ENCODE measurements at regions not wholly inside any gene's neighbourhood (a gene's known extent, or its start where the extent isn't known, plus 50 kb on each side); places are given as distances from the start of the nearest gene placed in this dataset.

DNA sequence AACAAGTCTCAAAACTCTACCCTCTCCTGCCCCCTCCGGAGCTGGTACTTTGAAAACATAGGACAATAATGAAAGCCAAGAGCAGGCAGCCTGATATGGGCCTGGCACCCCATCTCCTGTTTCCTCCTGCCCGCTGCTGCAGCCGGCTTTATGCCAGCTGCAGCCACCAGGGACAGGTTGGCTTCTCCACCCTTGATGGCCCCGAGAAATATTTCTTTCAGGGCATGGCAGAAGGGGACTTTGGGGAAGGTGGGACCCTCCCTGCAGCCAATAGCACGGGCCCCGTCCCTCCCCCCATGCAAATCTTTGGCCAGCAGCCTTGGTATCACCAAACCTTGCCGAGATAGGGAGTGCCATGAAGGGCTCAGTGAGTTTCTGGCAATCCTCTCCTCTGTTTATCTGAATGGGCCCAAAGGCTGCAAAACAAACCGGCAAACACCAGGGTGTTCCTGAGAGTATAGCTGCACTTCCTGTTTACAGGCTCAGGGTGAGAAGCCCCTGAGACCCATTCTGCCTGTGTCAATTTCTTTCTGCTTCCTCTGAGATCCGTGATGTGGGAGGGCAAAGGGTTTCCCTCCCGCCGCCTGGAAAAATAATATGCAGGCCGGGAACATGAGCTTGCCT, 73.4 kb upstream of the BOD1 start:
- intact Hi-C loops (cut with micrococcal nuclease) = no loop called here

DNA sequence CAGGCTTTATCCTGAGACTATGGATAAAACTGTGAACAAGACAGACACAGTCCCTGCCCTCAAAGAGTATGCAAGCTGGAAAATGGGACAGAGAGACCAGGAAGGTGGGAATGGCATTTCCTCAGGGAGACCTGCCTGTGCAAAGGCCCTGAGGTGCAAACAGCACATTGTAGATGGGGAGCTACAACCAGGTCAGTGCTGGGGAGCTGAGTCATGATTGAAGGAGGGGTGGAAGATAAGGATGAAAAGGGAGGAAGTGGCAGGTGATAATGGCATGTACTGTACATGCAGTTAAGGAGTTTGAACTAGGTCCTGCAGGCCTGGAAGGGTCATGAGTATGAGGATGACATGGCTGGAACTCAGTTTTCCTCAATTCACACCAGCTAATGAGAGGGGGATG, 75.5 kb upstream of the BOD1 start:
- intact Hi-C loops (cut with micrococcal nuclease) = no loop called here

- intact Hi-C loops (cut with micrococcal nuclease) = no loop called here
Observed at GRCh38 chr5:173693670-173694069, 77.2 kb upstream of the BOD1 start.

DNA sequence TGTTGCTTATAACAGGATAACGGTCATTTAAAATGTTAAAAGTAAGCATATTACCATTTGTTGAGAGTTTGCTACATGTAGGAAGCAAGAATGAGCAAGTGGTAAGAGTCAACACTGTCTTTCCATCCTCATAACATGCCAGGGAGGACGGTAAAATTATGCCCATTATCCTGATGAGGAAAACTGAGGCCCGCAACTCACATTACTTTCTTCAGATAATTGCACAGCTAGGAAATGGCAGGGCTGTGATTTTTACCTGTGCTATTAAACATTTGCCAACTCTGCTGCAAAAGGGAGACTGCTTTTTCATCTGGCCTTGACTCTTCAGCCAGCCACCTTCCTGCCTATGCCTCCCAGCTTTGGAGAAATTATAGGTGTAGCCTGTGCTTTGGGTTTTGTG, 79.8 kb upstream of the BOD1 start:
- intact Hi-C loops (cut with micrococcal nuclease) = loop anchor here (5.0 kb wide), 1 partner anchor 44 kb away; no protein-coding TSS in a partner anchor

- intact Hi-C loops (cut with micrococcal nuclease) = loop anchor here (5.0 kb wide), 1 partner anchor 46 kb away; no protein-coding TSS in a partner anchor
Observed at GRCh38 chr5:173697931-173698579, 81.6 kb upstream of the BOD1 start.

GRCh38 chr5:173699966-173700365, 83.5 kb upstream of the BOD1 start:
- intact Hi-C loops (cut with micrococcal nuclease) = loop anchor here (5.0 kb wide), 1 partner anchor 48 kb away; no protein-coding TSS in a partner anchor

DNA sequence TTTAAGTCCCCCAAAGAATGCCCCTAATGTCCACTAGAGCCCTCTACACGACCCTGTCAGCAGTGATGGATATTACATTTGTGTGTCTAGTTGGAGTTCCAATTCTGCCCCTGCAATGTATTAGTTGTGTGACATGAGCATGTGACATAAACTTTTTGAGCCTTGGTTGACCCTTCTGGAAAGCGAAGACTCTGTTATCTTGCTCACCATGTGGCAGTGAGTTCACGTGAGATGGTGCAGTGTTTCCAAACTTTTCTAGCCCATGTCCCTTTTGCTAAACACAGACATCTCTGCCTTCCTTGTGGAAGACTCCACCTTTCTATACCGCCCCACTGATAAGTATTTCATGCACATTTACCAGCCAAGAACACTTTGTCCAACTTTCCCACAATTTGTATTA, 87.0 kb upstream of the BOD1 start:
- intact Hi-C loops (cut with micrococcal nuclease) = no loop called here

GRCh38 chr5:173704615-173705511, 88.4 kb upstream of the BOD1 start:
- intact Hi-C loops (cut with micrococcal nuclease) = no loop called here

- intact Hi-C loops (cut with micrococcal nuclease) = no loop called here
Observed at GRCh38 chr5:173705512-173706044, 89.1 kb upstream of the BOD1 start.

DNA sequence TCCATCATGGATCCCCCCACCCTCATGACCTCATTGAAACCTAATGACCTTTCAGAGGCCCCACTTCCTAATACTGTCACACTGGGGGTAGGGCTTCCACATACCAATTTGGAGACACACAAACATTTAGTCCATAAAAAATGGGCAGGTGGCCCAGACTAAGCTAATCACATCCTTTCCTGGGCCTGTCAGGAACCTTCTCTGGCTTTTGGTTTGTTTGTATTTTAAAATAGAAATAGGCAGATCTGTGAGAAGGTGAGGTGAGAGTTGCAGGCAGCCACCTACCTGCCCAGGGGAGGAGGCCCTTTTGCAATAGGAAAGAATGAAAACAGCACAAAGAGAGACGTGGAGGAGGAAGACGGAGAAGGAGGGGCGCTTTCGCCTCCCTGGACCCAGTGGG, 90.2 kb upstream of the BOD1 start:
- intact Hi-C loops (cut with micrococcal nuclease) = no loop called here

- intact Hi-C loops (cut with micrococcal nuclease) = no loop called here
Observed at GRCh38 chr5:173707392-173707791, 90.9 kb upstream of the BOD1 start.

DNA sequence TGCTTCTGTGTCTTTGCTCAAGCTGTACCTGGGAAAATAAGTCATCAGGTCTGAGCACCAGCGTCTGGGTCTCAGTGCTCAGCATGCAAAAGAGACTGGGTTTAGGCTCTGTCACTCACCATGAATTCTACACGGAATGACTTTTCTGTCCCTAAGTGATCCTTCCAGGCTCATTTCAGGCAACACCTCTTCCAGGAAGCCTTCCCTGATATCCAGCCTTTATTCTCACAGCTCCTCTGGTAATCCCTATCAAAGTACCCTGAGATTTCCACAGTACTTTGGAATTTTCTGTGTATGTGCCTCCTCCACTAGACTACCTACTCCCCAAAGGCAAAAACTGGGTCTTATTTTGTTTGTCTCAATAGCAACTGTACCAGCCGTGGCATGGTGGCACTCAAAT, 92.7 kb upstream of the BOD1 start:
- intact Hi-C loops (cut with micrococcal nuclease) = no loop called here

- intact Hi-C loops (cut with micrococcal nuclease) = no loop called here
Observed at GRCh38 chr5:173709761-173710160, 93.3 kb upstream of the BOD1 start.

DNA sequence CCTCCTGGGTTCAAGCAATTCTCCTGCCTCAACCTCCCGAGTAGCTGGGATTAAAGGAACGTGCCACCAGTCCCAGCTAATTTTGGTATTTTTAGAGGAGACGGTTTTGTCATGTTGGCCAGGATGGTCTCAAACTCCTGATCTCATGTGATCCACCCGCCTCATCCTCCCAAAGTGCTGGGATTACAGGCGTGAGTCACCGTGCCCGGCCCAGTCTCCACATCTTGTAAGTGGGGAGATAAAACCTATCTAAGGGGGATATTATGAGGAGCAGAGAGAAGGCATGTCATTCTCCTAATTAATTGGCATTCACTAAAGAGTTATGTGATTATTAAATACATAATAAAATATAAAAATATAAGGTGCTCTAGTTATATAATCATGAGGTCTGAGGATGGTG, 94.1 kb upstream of the BOD1 start:
- intact Hi-C loops (cut with micrococcal nuclease) = no loop called here

GRCh38 chr5:173711466-173711865, 95.0 kb upstream of the BOD1 start:
- intact Hi-C loops (cut with micrococcal nuclease) = no loop called here

- intact Hi-C loops (cut with micrococcal nuclease) = no loop called here
Observed at GRCh38 chr5:173712609-173713175, 96.2 kb upstream of the BOD1 start.

DNA sequence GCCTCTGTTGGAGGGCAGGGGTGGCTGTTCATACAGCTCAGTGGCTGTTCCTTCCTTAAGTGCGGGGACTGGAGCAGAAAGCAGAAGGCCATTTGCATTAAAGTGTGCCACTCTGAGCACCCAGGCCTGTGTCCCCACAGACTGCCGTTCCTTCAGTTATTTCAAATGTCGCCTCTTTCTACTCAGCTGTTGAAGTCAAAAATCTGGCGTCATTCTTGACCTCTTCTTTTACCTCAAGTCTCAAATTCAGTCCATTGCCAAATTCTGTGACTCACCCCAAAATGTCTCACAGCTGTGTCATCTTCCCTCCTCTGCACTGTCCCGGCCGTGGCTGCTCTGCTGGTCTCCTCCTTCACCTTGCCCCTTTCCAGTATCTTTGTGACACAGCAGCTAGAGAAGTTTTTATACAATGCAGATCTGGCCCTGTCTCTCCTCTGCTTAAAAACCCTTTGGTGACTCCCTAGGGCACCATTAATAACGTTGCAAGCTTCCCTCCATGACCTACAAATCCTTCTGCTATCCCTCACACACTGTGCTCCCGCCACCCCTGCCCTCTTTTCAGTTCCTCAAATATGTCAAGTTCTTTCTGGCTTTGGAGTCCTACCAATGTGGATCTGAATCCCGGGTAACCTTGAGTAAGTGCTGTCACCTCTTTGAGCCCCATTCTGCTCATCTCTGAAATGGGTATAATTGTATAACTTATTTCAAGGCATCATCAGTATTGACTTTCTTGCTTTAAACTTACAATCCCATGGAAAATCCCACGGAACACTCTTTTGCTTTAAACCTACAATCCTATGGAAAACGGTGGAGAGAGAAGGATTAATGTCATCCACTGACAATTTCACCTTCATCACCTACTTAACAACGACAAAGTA, 98.3 kb upstream of the BOD1 start:
- intact Hi-C loops (cut with micrococcal nuclease) = no loop called here

- intact Hi-C loops (cut with micrococcal nuclease) = no loop called here
Observed at GRCh38 chr5:173715607-173716006, 99.2 kb upstream of the BOD1 start.

DNA sequence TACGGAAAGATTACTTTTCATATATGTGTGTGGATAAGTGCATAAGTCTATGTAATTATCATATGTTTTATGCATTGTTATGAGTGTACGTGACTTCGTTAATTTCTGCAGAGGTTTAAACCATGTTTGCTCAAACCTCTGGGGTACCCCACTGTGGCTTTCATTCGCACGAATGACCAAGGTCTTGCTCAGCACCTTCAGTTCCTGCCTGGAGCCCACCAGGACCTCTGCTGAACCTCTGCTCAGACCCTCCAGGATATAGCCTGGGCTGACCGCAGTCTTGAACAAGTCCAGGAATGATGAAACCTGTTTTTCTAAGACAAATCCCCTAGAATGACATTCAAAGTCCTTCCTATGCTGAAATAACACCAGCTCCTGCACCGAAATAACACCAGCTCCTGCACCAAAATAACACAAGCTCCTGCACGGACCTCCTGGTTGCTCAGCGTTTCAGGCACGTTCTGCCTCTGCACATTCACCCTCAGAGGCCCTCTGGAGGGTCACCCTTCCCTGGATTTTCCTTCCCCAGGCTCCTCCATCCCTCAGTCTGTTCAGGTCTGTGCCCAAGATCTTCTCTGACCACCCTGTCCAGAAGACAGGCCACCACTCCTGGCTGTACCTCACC, 99.7 kb upstream of the BOD1 start:
- intact Hi-C loops (cut with micrococcal nuclease) = no loop called here

GRCh38 chr5:173717959-173718358, 101.5 kb upstream of the BOD1 start:
- intact Hi-C loops (cut with micrococcal nuclease) = no loop called here

All from T-helper 1 cell treated with Interleukin-12 subunit alpha and Interleukin-12 subunit beta and Interleukin-4 antibody, amounts not matched to agents 30 ng/mL and 1 ng/mL, for 36 hours (primary cell).